CMK (cell line): ENCODE measurements at regions not wholly inside any gene's neighbourhood (a gene's known extent, or its start where the extent isn't known, plus 50 kb on each side); places are given as distances from the start of the nearest gene placed in this dataset.

Experiments
- DNase-seq: peaks from one replicate; pipeline ENCODE4 v3.0.0-alpha.2; 2010; ENCODE audit warnings: low read depth

- no peak for DNase-seq
Observed at GRCh38 chr16:55041540-55042234, 111.0 kb downstream of the IRX5 start.

DNA sequence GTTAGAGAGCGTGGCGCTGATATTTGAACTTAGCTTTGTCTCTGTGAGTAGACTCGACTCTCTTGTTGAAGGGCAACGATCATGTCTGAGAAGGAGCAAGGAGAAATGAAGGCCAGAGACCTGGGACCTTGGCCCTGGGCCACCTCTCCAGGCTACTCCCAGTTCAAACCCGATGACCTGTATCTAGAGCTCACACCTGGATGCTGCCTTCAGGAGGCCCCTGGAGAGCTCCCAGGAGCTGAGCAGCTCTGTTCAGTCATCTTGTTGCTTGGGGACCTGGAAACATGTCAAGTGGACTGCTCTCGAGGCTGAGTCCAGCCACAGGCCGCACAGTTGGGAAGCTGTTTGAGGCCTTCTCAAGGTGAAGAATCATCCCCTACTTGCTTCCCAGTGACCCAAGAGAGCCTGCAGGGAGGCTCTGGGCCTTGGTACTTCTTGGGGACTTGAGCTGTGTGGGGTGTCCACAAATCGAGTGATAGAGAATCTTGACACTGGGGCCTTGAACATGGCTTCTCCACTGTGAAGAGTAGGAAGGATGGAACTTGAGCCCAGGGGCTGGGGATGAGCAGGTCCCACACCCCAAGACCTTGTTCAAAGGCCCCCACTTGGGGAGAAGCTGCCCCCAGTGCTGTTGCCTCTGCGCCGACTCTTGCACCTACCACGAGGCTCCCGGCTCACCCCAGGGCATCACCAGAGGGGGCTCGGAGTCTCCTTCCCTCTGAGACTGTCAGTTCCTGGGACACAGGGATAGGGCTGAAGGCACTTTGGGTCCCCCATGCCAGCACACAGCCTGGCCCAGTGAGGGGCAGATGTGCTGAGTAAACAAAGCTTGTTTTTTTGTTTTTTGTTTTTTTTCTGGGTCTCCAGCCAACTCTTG is 112.1 kb downstream of the IRX5 start:
- DNase-seq = no peak

DNA sequence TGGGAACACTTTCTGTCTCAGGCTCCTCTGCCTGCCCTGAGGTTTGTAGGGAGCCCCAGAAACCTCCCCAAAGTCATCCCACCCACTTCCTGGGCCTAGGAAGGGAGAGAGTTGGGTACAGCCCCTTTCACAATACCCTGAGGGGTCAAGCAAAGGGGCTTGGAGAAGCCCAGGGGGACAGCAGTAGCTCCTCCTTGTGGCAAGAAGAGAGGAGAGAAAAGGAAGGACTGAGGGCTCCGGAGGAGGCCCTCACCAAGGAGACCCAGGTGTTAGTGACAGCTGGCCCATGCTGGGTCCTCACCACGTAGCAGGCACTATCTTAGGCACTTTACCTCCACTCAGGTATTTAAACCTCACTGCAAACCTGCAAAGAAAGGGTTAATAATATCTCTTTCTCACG is 112.8 kb downstream of the IRX5 start:
- no peak for DNase-seq

GRCh38 chr16:55044201-55044975 is 113.7 kb downstream of the IRX5 start:
- DNase-seq = no peak

GRCh38 chr16:55045329-55045728 is 114.7 kb downstream of the IRX5 start:
- DNase-seq = no peak

- no peak for DNase-seq
Observed at GRCh38 chr16:55045756-55046460, 115.2 kb downstream of the IRX5 start.

DNA sequence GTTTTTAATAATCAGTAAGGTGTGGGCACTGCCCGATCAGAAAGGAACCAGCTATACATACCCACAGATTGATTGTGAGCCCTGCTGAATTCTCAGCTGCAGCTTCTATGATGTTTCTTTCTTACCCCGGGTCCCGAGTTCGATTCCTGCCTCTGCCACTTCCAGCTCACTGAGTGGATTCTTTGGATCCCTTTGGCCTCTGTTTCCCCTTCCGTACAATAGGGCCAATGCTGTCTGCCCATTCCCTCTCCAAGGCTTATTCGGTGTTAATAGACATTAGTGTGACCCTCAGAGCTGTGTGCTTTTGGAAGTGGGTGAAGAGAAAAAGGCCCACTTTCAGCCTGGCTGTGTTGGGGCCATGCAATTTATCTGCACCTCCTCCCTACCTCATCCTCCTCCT is 115.8 kb downstream of the IRX5 start:
- no peak for DNase-seq

DNA sequence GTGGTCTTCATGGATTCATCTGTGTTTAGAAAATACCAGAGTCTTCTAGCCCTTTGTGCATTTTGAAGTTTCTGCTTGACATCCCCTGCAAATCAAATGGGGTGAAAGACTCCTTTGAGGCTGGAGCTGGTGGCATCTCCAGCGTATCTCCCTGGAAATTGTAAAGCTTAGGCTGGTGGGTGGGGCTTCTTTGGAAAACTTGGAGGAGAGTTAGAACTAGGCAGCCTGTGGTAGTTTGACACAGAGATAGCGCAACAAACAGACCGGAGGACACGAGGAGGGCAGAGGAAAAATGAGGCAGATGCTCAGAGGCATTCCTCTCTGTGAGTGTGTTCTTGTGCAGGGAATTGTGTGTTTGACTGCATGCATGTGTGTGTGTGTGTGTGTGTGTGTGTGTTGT is 116.3 kb downstream of the IRX5 start:
- DNase-seq = no peak

DNA sequence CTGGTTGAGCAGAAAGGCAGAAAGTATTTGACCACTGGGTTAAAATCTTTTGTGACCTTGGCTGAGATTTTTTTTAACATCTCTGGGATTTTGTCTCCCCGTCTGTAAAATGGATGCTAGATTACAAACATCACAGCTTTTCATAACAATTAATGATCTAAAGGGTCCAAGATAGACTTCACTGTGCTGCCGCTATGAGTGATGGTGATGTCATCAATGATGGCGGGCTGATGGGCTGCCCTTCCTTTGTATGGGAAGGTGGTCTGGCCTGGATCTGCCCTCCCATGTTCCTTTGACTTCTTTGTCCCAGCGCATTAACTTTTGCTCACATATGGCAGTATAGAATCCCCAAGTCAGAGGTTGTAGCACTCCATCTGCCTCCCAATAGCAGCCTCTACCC is 116.7 kb downstream of the IRX5 start:
- DNase-seq = no peak

DNA sequence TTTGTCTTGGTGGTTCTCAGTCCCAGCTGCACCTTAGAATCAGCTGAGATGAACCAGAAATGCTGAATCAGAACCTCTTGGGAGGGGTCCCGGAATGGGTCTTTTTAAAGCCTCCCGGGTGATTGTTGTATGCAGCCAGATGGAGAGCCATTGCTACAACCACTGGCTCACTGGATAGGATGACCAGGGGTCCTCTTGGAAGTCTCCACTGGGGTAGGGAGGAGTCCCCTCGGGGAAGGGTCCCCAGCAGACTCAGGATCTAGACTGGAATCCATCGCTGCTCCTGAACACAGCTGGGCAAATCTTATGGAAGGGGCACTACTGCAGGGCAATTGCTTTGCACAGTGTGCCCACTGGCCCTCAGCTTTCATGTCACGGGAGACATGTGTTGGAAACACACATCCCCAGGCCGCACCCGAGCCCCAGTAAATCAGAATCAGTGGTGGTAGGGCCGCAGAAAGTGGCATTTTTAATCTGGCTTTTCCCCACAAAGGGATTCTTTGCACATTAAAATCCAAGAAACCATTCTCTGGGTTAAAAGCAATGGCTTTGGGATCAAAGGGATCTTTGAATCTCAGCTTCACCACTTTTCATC is 117.3 kb downstream of the IRX5 start:
- DNase-seq = no peak

- no peak for DNase-seq
Observed at GRCh38 chr16:55048745-55049144, 118.1 kb downstream of the IRX5 start.

- no peak for DNase-seq
Observed at GRCh38 chr16:55051571-55052347, 121.1 kb downstream of the IRX5 start.

DNA sequence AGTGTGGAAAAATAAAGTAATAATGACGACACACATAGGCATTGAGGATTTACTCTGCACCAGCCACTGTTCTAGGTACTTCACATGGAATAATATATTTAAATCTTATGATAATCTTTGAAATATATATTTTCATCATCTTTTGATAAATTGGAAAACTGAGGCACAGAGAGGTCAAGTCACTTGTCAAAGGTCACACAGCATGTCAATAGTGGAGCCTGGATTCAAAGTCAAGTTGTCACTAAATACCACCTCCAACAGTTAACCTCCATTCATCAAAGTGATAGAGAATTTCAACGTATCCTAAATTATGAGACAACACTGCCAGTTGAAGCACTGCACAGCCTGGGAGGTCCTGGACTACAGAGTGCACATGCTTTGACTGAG is 121.7 kb downstream of the IRX5 start:
- DNase-seq = no peak

GRCh38 chr16:55052741-55053415 is 122.2 kb downstream of the IRX5 start:
- DNase-seq = no peak

DNA sequence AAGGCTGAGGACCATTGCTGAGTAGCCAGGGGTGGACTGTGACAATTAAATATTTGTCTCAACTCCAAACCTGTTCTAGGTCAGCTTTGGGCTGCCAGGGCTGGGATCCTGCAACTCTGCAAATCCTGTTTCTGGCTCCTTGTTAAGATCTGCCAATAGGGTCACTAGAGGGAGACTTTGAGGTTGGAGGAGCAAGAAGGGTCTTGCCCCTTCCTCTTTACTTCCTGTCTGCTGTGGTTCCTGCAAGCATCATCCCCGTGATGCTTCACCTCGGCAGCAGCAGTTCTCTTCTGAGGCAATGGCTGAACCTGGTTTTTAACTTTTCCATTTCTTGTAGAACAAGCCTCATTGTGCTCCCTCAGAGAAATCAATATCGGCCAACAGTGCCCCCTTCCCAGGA is 124.6 kb downstream of the IRX5 start:
- no peak for DNase-seq

DNA sequence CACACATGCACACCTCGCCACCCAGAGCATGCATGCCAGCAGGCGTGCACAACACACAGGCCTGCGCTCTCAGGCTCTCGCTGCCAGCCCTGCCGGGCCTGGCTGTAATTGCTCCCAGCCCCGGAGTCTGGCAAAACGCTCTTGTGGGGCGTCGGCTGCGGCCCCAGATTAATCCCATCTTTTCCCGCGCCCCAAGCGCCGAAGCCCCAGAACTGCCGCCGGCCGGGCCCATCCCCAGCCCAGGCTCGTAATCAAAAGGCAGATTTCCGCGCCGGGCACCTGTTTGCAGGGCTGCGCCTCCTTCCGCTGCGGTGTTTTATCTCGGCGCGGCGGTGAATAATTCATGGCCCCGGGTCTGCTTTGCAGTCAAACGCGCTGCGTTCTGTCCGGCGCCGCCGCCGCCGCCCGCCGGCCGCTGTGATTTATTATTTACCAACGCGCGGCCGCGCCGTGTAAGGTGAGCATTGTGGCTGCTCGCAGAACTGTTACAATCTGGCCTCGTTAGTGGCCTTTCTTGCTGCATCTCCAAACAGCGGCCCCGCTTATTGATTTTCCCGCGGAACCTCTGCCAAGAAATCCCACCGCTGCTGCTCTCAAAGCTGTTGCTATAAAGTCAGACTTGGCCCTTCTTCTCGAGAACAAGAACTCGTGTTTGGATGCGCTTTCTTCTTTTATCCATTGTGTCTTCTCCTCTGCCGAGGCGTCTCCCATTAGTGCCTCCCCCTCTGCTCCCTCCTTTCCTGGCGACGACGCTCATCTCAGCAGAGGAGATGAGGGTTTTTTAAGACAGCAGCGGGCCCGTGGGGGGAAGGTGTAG is 126.1 kb downstream of the IRX5 start:
- no peak for DNase-seq

DNA sequence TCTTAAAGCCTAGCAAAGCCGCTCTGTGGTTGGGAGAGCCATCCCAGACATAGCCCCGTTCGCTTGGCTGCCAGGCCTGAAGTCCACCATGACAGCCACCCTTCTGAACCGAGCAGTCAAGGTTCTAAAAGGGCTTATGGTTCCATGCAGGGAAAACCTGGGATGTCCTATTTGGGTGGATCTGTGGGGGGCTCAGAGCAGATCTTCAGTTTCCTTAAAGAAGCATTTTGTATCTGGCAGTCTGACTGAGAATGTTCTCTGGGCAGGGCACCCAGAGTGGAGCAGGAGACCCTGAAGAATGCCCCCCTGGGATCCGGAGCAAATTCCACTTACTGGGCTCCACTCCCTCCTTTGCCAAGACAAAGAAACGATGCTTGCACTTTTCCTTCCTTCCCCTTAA is 127.2 kb downstream of the IRX5 start:
- no peak for DNase-seq

DNA sequence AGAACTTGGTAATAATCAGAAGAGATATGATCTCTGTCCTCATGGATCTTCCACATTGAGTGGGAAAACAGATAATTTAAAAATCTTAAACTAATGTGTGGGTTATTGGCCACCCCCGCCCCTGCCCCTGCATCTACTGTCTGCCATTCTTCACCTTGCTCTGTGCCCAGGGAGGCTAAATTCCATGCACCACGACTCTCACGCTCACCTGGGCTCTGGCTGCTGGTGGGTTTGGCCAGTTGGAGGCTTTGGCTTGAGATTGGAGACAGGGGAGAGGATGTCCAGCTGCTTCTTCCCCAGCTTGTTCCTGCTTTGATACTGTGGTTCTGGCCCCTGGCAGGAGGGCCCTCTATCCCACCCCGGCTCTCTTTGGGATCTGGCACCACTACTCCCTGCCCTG is 127.9 kb downstream of the IRX5 start:
- no peak for DNase-seq

GRCh38 chr16:55059146-55059545 is 128.5 kb downstream of the IRX5 start:
- no peak for DNase-seq

DNA sequence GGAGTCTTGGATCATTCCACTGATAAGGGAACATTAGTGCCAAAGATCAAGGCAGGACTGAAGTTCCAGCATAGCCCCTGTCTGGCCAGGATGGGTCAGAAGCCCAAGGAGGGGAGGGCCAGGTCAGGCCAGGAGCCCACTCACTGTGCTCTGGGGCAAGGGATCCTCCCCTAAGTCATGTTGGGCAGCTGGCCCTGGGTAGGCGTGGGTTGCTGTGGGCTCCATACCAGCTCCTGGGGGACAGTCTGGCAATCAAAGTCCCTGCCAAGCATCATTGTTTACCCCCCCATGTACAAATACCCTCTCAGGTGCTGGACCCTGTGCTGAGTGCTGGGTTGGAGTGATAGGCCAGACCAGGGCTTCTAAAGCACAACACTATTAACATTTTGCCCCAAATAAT is 130.5 kb downstream of the IRX5 start:
- no peak for DNase-seq
